HUES64 (cell line): ENCODE measurements at regions not wholly inside any gene's neighbourhood (a gene's known extent, or its start where the extent isn't known, plus 50 kb on each side); places are given as distances from the start of the nearest gene placed in this dataset.

Source experiments
- H3K27ac ChIP-seq: 2 replicates; pipeline ENCODE4 v1.7.0; 2013; ENCODE audit warnings: low read depth, low read length, inconsistent platforms
- H3K27me3 ChIP-seq: 2 replicates; pipeline ENCODE4 v1.6.1; 2013; ENCODE audit warnings: mild to moderate bottlenecking, low read length; ENCODE audit not compliant: insufficient read depth
- H3K36me3 ChIP-seq: 2 replicates; pipeline ENCODE4 v1.6.1; 2013; ENCODE audit warnings: mild to moderate bottlenecking, low read length; ENCODE audit not compliant: insufficient read depth
- H3K4me1 ChIP-seq: 2 replicates; pipeline ENCODE4 v1.6.1; 2013; ENCODE audit warnings: mild to moderate bottlenecking, low read length, moderate library complexity; ENCODE audit not compliant: insufficient read depth
- H3K4me3 ChIP-seq: 2 replicates; pipeline ENCODE4 v1.5.1; 2013; ENCODE audit warnings: mild to moderate bottlenecking, low read length, moderate library complexity
- H3K9ac ChIP-seq: 2 replicates; pipeline ENCODE4 v1.6.1; 2013; ENCODE audit warnings: mild to moderate bottlenecking, low read depth, low read length
- H3K9me3 ChIP-seq: 2 replicates; pipeline ENCODE4 v1.6.1; 2013; ENCODE audit warnings: low read depth, low read length; ENCODE audit not compliant: insufficient read depth
- WGBS: fragments of 150-250, 120-280 bp; methylation state at CpG from one replicate; pipeline ENCODE4 v1.1.7; 2013; ENCODE audit warnings: missing lambda C conversion rate; 5-methylcytosine and 5-hydroxymethylcytosine counted together

DNA sequence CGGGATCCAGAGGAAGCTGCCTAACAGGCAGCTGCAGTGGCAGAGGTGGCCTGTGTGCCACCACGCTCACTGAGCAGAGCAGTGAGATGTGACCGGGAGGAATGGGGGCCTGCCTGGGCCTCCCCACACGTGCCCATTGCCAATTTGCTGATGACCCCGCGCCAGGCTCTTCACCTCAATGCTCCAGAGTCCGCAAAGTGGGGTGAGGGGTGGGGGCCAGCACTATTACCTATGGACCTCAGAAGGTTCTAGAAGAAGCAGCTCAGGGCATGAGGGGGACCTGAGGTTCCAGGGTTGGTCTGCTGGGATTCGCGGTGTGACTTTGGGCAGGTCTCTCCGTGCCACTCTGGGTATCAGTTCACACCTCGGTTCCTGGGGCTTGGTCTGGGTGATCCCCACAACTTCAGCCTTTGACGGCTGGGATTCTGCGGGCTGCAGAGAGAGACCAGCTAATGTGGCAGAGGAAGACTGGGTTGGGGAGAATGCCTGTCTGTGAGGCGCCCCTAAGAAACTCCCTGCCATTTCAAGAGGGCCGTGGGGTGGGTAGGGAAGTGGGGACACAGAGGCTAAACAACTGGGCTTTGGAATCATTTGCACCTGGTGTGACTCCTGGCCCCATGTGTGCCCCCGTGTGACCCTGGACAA lies 231.0 kb upstream of the MVB12B start:
- H3K9ac ChIP-seq: no peak overlapping the region
- no peak overlapping the region for H3K4me3 ChIP-seq
- no peaks in the 10 kb centered on the region for H3K27me3 ChIP-seq
- WGBS: 88% methylated on average over 16 of the region's 16 CpGs
- H3K36me3 ChIP-seq: no peaks in the 10 kb centered on the region
- H3K4me1 ChIP-seq: no peaks in the 10 kb centered on the region
- H3K27ac ChIP-seq: no peak overlapping the region
- H3K9me3 ChIP-seq: no peaks in the 10 kb centered on the region

DNA sequence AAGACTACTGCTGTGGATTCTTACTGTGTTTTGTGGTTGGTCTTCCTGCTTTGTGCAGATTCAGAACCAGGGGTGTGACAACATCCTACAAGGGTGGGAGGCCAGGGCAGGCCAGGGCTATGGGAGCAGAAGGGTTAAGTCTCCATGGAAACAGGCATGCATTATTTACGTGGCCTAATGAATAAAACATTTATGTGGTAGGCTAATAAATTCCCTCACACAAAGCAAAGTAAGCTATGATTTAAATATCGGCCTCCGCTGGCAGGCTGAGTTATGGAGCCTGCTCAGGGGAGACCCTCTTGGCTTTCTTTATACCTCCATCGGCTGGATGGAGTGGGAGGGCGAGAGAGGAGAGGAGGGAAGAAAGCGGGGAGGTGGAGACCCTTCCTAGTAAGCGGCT lies 230.3 kb upstream of the MVB12B start:
- no peak overlapping the region for H3K9ac ChIP-seq
- H3K9me3 ChIP-seq: no peaks in the 10 kb centered on the region
- no peak overlapping the region for H3K4me3 ChIP-seq
- H3K4me1 ChIP-seq: no peaks in the 10 kb centered on the region
- WGBS: 95% methylated on average over 6 of the region's 7 CpGs
- no peaks in the 10 kb centered on the region for H3K27me3 ChIP-seq
- no peak overlapping the region for H3K27ac ChIP-seq
- no peaks in the 10 kb centered on the region for H3K36me3 ChIP-seq

DNA sequence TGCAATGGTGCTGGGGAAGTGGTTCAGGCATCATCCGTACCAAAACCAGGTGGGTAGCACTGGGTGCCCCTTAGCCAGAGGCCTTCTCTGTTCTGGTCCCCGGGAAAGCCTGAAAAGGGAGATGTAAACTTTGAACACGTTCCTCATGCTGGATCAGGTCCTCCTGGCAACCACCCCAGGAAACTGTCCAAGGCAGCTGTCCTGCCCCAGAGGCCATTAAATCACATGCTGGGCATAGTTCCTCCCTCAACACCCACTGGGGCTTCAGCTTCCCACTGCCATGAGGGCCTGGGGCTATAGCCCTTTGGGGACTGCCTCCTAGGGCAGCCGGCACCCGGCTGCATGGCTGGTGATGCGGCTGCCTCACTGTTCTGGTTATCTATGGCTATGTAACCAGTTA lies 228.9 kb upstream of the MVB12B start:
- Histone ChIP-seq H3K36me3 (no peaks in the 10 kb centered on the region), H3K27ac (no peak overlapping the region), H3K27me3 (no peaks in the 10 kb centered on the region), H3K4me1 (no peaks in the 10 kb centered on the region), H3K4me3 (no peak overlapping the region), H3K9ac (no peak overlapping the region), H3K9me3 (no peaks in the 10 kb centered on the region)
- WGBS: 91% methylated on average over 6 of the region's 6 CpGs

DNA sequence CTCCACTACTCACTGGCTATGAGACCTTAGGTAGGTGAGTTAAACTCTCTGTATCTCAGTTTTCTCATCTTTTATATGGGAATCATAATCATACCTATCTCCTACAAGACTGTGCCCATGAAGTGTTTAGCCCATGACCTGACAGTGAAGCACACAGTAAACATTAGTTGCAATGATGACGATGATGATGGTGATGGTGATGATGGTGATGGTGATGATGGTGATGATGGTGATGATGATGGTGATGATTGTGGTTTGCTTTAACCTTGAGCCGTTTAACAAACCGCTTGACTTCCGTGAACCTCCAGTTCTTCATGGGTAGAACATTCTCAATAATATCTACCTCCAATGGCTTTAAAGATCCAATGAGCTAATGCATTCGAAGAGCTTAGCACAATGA lies 220.2 kb upstream of the MVB12B start:
- H3K27me3 ChIP-seq: no peaks in the 10 kb centered on the region
- no peaks in the 10 kb centered on the region for H3K36me3 ChIP-seq
- H3K27ac ChIP-seq: no peak overlapping the region
- H3K4me1 ChIP-seq: no peaks in the 10 kb centered on the region
- no peak overlapping the region for H3K9ac ChIP-seq
- no peaks in the 10 kb centered on the region for H3K9me3 ChIP-seq
- no peak overlapping the region for H3K4me3 ChIP-seq
- 96% methylated on average over 5 of the region's 5 CpGs for WGBS

DNA sequence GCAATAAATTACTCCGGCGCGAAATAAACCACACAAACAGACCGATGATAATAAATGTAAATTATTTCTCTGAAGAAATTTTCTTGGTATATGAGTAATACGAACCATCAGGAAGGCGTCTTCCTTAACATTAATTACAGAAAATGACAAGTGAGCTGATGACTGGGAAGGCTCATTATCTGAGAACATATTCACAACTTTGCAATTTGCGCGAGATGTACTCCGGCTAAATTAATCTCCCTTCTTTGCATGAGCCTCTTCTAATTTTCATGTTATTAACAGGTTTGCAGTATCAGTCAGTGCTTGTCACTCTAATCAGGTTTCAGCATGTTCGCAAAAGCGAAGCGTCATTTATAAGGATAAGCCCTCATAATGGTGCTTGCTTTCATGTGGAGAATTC lies 218.9 kb upstream of the MVB12B start:
- Histone ChIP-seq H3K27me3 (no peaks in the 10 kb centered on the region), H3K9me3 (no peaks in the 10 kb centered on the region), H3K4me3 (no peak overlapping the region), H3K4me1 (no peaks in the 10 kb centered on the region), H3K9ac (no peak overlapping the region), H3K36me3 (no peaks in the 10 kb centered on the region), H3K27ac (no peak overlapping the region)
- 97% methylated on average over 11 of the region's 12 CpGs for WGBS

DNA sequence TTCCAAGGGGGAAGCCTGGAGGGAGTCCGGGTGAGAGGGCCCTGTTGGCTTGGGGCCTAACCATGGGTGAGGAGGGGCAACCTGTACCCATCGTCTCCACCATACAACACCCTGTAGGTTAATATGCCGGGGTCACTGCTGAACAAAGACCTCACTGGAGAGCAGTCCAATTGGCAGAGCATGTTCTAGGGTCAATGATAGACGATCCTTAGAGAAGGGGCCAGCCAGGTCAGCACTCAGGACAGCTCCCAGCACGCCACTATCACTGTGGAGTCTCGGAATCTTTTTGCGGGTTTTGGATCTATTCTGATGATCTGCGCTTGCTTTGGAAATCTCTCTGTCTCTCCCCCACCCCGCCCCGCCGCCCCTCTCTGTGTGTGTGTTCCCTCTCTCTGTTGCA lies 218.4 kb upstream of the MVB12B start:
- no peaks in the 10 kb centered on the region for H3K4me1 ChIP-seq
- no peak overlapping the region for H3K27ac ChIP-seq
- H3K9me3 ChIP-seq: no peaks in the 10 kb centered on the region
- no peaks in the 10 kb centered on the region for H3K36me3 ChIP-seq
- no peak overlapping the region for H3K4me3 ChIP-seq
- no peaks in the 10 kb centered on the region for H3K27me3 ChIP-seq
- 37% methylated on average over 10 of the region's 11 CpGs for WGBS
- no peak overlapping the region for H3K9ac ChIP-seq

DNA sequence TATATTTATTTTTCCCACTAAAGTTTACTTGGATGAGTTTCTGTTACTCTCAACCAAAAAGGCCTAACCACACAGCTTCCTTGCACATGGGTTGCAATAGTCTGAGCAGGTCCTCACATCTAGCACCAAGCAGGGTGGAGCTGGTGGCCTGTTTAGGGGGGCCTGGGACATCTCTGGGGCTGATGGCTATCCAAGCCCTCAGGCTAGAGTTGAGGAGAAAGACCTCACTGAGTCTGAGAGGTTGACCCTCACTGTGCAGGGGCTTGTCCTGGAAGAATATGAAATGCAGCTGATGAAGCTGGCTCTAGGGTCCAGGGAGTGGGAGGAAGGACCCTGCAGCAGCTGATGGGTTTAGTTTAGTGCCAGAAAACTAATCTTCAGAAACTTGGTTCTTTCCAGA lies 217.1 kb upstream of the MVB12B start:
- Histone ChIP-seq H3K27me3 (no peaks in the 10 kb centered on the region), H3K27ac (no peak overlapping the region)

DNA sequence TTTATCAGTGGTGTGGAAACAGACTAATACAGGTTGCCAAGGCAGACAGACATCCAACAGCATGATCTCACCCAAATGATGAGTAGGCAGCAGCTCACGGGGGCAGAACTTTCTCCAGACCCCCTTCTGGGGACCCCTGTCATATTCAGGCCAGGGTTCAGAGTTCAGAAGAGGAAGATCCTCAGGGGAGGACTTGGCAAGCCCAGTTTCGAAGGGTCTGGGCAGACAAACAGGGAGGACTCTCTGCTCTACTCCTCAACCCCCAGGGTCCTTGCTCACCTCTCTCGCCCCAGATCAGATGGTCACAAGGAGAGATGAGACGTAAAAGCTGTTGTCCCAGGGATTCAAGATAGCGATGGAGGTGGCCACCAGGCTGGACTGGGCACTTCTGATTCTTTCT lies 215.1 kb upstream of the MVB12B start:
- H3K4me3 ChIP-seq: no peak overlapping the region
- 92% methylated on average over 5 of the region's 5 CpGs for WGBS
- no peaks in the 10 kb centered on the region for H3K36me3 ChIP-seq
- no peak overlapping the region for H3K27ac ChIP-seq
- no peaks in the 10 kb centered on the region for H3K4me1 ChIP-seq
- no peak overlapping the region for H3K9ac ChIP-seq
- no peaks in the 10 kb centered on the region for H3K27me3 ChIP-seq
- H3K9me3 ChIP-seq: no peaks in the 10 kb centered on the region

More for the DNA sequence above, 217.1 kb upstream of the MVB12B start:
- no peak overlapping the region for H3K4me3 ChIP-seq
- H3K9ac ChIP-seq: no peak overlapping the region
- H3K9me3 ChIP-seq: no peaks in the 10 kb centered on the region
- H3K36me3 ChIP-seq: no peaks in the 10 kb centered on the region
- H3K4me1 ChIP-seq: no peaks in the 10 kb centered on the region

DNA sequence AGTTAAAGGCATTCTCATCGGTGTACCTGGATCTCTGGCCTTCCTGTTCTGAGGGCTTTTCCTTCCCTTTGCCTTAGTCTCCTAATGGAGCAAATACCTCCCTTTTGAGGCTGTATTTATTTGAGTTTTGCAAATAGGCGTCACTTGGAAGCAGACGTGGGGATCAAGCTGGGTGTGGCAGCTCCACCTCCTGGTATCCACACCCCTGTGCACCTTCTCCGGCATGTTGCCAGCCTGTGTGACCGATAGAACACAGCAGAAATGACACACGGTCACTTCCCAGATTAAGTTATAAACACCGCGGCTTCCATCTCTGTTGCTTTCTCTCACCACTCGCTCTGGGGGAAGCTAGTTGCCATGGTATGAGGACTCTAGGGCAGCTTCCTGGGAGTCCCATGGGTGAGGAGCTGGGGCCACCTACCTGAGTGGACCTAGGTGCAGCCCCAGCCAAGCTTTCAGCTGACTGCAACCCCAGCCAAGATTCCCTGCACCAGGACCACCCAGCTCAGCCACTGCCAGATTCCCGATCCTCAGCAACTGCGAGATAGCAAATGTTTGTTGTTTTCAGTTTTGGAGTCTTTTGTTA lies 214.4 kb upstream of the MVB12B start:
- 92% methylated on average over 11 of the region's 11 CpGs for WGBS
- Histone ChIP-seq H3K9me3 (no peaks in the 10 kb centered on the region), H3K4me1 (no peaks in the 10 kb centered on the region), H3K27ac (no peak overlapping the region), H3K36me3 (no peaks in the 10 kb centered on the region), H3K27me3 (no peaks in the 10 kb centered on the region), H3K9ac (no peak overlapping the region), H3K4me3 (no peak overlapping the region)

DNA sequence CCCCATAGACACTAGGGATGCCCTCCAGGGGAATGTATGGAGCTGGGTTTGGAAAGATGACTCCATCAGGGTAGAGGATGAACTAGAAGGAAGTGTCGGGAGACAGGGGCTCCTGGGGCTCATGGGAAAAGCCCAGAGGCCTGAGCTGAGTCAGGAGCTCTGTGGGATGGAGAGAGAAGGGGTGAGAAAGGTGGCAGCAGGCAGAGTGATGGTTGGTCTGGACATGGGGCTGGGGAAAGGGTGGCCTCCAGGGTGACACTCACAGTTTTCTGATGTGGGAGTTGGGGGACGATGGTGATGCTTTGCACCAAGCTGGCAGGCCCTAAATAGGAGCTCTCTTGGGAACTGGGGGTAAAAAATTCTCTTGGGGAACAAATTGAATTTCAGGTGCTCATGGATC lies 213.5 kb upstream of the MVB12B start:
- Histone ChIP-seq H3K9me3 (no peaks in the 10 kb centered on the region), H3K27ac (no peak overlapping the region), H3K4me1 (no peaks in the 10 kb centered on the region), H3K4me3 (no peak overlapping the region), H3K9ac (no peak overlapping the region), H3K27me3 (no peaks in the 10 kb centered on the region), H3K36me3 (no peaks in the 10 kb centered on the region)
- 88% methylated on average over 2 of the region's 2 CpGs for WGBS

DNA sequence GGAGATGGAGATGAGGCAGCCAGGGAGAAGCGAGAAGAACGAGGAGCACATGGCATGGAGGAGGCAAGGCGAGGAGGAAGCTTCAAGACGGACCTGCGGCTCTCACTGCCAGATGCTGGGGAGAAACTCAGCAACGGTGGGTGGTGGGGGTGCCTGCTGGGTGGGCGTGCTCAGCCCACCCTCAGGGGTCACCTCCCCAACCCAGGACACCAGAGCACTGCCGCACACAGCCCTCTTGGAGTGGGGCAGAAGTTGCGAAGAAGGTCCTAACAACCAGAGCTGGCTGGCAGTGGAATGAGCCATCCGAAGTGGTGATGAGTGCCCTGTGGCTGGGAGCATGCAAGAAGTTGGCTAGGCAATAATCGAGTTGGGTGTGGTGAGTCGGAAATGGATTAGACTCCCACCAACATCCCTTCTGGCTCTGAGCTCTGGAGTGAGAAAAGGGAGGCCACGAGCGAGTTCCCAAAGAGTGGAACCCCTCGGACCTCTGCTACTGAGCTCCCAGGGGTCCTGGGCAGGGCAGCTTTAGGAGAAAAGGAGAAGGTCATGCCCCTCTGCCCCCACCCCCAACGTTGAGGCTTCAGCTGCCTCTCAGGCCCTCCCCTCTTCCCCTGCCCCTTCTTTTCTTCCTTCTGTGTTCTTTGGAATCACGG lies 212.7 kb upstream of the MVB12B start:
- Histone ChIP-seq H3K4me3 (no peak overlapping the region), H3K4me1 (no peaks in the 10 kb centered on the region), H3K9ac (no peak overlapping the region), H3K9me3 (no peaks in the 10 kb centered on the region), H3K27ac (no peak overlapping the region), H3K36me3 (no peaks in the 10 kb centered on the region), H3K27me3 (no peaks in the 10 kb centered on the region)
- 93% methylated on average over 16 of the region's 17 CpGs for WGBS
